Esophagus squamous epithelium (tissue), 5 donors: ENCODE measurements at regions not wholly inside any gene's neighbourhood (a gene's known extent, or its start where the extent isn't known, plus 50 kb on each side); places are given as distances from the start of the nearest gene placed in this dataset.
"Not testable (repeated sequence)": the region's sequence is repeated elsewhere in the genome, so short reads cannot be mapped to it uniquely, and the experiment has no call there.

ENCODE experiments used
- DNase-seq: peaks from one replicate; lab custom pipeline; 2025; lab: John Stamatoyannopoulos, UW
- H3K27ac ChIP-seq, 4 donors: fragments of 200-600 bp; sonication (generic); one replicate each; pipeline ENCODE4 v1.5.1; 2016 to 2019; ENCODE audit warnings: mild to moderate bottlenecking in 1 of 4
- H3K27me3 ChIP-seq, 4 donors: fragments of 200-600 bp; sonication (generic); 1 replicate in 3 of 4; 2 replicates in 1 of 4; pipeline versions ENCODE4 v1.5.1 to v1.6.0; 2017 to 2021; ENCODE audit warnings: antibody characterized with exemption in 1 of 4
- H3K36me3 ChIP-seq, 3 donors: fragments of 200-600 bp; sonication (generic); one replicate each; pipeline ENCODE4 v1.5.1; 2016 to 2019
- H3K4me1 ChIP-seq, 3 donors: fragments of 200-600 bp; sonication (generic); one replicate each; pipeline ENCODE4 v1.5.1; 2017 to 2019
- H3K4me3 ChIP-seq, 4 donors: fragments of 200-600 bp; sonication (generic); 1 replicate in 3 of 4; 2 replicates in 1 of 4; pipeline ENCODE4 v1.5.1; 2016 to 2019; ENCODE audit warnings: mild to moderate bottlenecking in 2 of 4, moderate library complexity in 1 of 4
- H3K9me3 ChIP-seq, 3 donors: fragments of 200-600 bp; sonication (generic); one replicate each; pipeline ENCODE4 v1.5.1; 2016 to 2019
- POLR2A ChIP-seq, 4 donors: fragments of 450-650 bp; IDR thresholded peaks; one replicate each; pipeline ENCODE4 v1.6.1; 2017; ENCODE audit warnings: antibody characterized with exemption in 4 of 4, mild to moderate bottlenecking in 4 of 4, moderate library complexity in 3 of 4
- WGBS, 2 donors: methylation state at CpG; one replicate each; pipeline ENCODE4 v1.1.5; 2018; 5-methylcytosine and 5-hydroxymethylcytosine counted together
- intact Hi-C: fragments of 100-400 bp; cut with DNase I; formaldehyde crosslinking; loops from one replicate; pipeline ENCODE4 v1.15.0; 2022
- TF ChIP-seq, protein P1 (sequence below), 6 experiments: fragments of 450-650 bp in 4 of 6; fragments of 200-600 bp in 2 of 6; sonication (generic) in 2 of 6; IDR thresholded peaks; one replicate each; pipeline ENCODE4 v1.5.1; 2016 to 2019; ENCODE audit warnings: antibody characterized with exemption in 6 of 6, mild to moderate bottlenecking in 4 of 6, moderate library complexity in 4 of 6
- donor health status: DM: yes; HTN: yes; CAD: no.

DNA sequence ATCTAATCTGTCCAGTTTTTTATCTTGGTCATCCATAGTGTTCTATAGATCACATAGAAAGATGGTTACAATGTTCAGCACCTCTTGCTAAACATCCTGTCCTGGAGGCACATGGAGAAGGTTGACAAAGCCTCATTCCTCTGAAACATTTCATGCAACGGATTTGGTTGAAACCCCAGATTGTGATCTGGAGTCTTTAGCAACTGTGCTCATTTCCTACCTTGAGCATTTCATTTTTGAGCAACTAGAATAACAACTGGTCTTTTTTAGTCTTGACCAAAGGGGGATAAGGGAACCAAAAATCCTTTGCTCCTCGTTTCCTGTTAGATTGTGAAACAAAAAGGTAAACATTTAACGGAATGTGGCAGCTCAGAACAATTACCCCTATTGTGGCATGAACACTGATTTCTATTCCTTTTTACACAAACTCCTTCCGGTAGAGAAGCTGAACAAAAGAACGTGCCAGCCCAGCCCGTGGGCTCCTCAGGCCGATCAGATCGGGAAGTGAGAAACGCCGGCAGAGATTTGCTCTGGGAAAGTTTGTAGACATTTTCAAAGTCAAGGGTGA, 94.7 kb upstream of the ERRFI1 start:
- intact Hi-C loops, result no loop called here
- TF ChIP-seq, protein P1, sequence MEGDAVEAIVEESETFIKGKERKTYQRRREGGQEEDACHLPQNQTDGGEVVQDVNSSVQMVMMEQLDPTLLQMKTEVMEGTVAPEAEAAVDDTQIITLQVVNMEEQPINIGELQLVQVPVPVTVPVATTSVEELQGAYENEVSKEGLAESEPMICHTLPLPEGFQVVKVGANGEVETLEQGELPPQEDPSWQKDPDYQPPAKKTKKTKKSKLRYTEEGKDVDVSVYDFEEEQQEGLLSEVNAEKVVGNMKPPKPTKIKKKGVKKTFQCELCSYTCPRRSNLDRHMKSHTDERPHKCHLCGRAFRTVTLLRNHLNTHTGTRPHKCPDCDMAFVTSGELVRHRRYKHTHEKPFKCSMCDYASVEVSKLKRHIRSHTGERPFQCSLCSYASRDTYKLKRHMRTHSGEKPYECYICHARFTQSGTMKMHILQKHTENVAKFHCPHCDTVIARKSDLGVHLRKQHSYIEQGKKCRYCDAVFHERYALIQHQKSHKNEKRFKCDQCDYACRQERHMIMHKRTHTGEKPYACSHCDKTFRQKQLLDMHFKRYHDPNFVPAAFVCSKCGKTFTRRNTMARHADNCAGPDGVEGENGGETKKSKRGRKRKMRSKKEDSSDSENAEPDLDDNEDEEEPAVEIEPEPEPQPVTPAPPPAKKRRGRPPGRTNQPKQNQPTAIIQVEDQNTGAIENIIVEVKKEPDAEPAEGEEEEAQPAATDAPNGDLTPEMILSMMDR (IDR thresholded peaks at IDR 0.05), result no peak
- TF ChIP-seq POLR2A (IDR thresholded peaks at IDR 0.05), result no peak
- DNase-seq, result no peak
- Histone ChIP-seq H3K27ac (peak overlapping the region; percentile 59 to 92 (median 82)), H3K36me3 (no peaks in the 10 kb centered on the region), H3K27me3 (no peaks in the 10 kb centered on the region), H3K4me3 (peak overlapping the region in 1 of 4 donors; percentile 38), H3K4me1 (peaks cover 0 to 63% (median 37%) of the 10 kb centered on the region in 3 donors), H3K9me3 (no peaks in the 10 kb centered on the region)
- 5 to 12% methylated on average over 10 of the region's 10 CpGs for WGBS, 2 donors

DNA sequence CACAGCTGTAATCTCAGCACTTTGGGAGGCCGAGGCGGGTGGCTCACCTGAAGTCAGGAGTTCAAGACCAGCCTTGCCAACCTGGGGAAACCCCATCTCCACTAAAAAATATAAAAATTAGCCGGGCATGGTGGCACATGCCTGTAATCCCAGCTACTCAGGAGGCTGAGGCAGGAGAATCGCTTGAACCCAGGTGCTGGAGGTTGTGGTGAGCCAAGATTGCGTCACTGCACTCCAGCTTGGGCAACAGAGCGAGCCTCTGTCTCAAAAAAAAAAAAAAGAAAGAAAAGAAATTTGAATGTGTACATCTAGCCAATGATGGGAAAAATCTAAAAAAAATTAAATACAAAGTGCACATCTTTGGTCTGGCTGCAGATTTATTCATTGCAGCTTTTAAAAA, 92.6 kb upstream of the ERRFI1 start:
- H3K4me3 ChIP-seq, DNase-seq, H3K27me3 ChIP-seq, H3K36me3 ChIP-seq, intact Hi-C loops, H3K9me3 ChIP-seq: not testable (repeated sequence)
- Histone ChIP-seq H3K27ac (peak overlapping the region; percentile 58 to 92 (median 82)), H3K4me1 (peaks cover 0 to 73% (median 42%) of the 10 kb centered on the region in 3 donors)
- WGBS, 2 donors, result 57 to 62% methylated on average over 6 of the region's 6 CpGs

DNA sequence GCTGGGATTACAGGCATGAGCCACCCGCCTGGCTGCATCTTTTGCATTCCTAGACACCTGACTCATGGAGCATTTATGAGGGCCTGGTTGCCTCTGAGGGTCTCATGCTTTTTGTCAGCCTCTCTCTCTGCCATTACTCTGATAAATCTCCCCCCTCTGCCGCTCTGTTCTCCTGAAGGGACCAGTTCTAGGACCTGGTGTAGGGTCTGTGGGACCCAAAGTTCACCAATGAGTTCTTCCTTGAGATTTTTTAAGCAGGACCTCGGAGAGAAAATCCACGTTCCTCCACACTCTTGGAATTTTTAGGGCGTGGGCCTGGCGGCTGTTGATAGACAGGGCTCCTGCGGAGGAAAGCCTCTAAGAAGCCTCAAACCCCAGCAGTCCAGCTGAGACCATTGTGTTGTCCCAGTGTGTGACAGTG, 91.9 kb upstream of the ERRFI1 start:
- H3K27ac ChIP-seq, result peak overlapping the region; percentile 58 to 90 (median 82)
- H3K4me1 ChIP-seq, result peaks cover 0 to 80% (median 45%) of the 10 kb centered on the region in 3 donors
- DNase-seq, result no peak
- WGBS, 2 donors, result 68 to 89% methylated on average over 2 to 3 of the region's 7 CpGs
- H3K4me3 ChIP-seq, result no peak overlapping the region
- intact Hi-C loops, result no loop called here
- no peak for TF ChIP-seq POLR2A (IDR thresholded peaks at IDR 0.05)
- TF ChIP-seq, protein P1 (IDR thresholded peaks at IDR 0.05), result no peak
- H3K9me3 ChIP-seq, result no peaks in the 10 kb centered on the region
- no peaks in the 10 kb centered on the region for H3K36me3 ChIP-seq
- H3K27me3 ChIP-seq, result no peaks in the 10 kb centered on the region

DNA sequence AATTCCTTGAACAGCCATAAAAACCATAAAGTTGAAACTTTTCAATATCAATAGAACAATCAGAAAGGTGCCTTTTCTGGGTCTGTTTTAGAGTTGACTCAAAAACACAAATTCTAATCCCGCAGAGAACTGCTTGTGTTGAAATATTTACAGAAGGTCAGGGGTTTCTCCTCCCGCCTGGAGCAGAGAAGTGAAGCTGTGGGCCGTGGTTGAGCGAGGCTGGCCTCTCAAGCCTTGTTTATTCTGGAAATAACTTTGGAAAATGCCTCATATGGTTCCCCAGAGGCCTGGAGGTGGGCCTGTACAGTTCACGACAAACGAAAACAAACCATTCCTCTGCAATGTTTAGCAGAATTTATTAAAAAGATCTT, 90.8 kb upstream of the ERRFI1 start:
- TF ChIP-seq, protein P1 (IDR thresholded peaks at IDR 0.05), result no peak
- TF ChIP-seq POLR2A (IDR thresholded peaks at IDR 0.05), result no peak

DNA sequence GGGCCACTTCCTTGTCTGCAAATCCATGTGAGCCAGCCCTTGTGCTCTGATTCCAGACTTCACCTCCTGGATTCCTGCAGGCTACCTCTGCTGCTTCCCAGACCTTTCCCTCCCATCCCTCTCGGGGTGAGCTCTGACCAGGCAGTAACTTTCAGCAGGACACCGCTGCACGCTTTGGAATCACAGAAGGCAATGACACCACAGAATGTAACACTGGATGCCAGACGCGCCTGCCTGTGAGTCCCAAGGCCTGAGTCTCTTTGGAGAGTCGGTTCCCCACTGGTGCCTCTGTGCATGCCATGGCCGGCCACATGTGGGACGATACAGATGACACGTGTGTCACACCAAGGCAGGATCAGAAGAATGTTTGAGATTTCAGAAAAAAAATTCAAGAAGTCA, 89.7 kb upstream of the ERRFI1 start:
- 50 to 93% methylated on average over 1 to 9 of the region's 9 CpGs for WGBS, 2 donors
- Histone ChIP-seq H3K4me3 (no peak overlapping the region), H3K4me1 (peaks cover 0 to 64% (median 31%) of the 10 kb centered on the region in 3 donors), H3K36me3 (no peaks in the 10 kb centered on the region), H3K27me3 (no peaks in the 10 kb centered on the region), H3K9me3 (no peaks in the 10 kb centered on the region), H3K27ac (peak overlapping the region; percentile 58 to 90 (median 82))
- intact Hi-C loops, result no loop called here
- TF ChIP-seq, protein P1 (IDR thresholded peaks at IDR 0.05), result no peak
- no peak for TF ChIP-seq POLR2A (IDR thresholded peaks at IDR 0.05)
- no peak for DNase-seq

More for the DNA sequence above, 90.8 kb upstream of the ERRFI1 start:
- DNase-seq, result no peak
- intact Hi-C loops, result no loop called here
- Histone ChIP-seq H3K4me1 (peaks cover 0 to 75% (median 42%) of the 10 kb centered on the region in 3 donors), H3K36me3 (no peaks in the 10 kb centered on the region), H3K27ac (peak overlapping the region; percentile 58 to 90 (median 82)), H3K27me3 (no peaks in the 10 kb centered on the region), H3K4me3 (no peak overlapping the region), H3K9me3 (no peaks in the 10 kb centered on the region)
- WGBS, 2 donors, result 59 to 60% methylated on average over 6 of the region's 6 CpGs
